ENCODE measurements at regions not wholly inside any gene's neighbourhood (a gene's known extent, or its start where the extent isn't known, plus 50 kb on each side); places are given as distances from the start of the nearest gene placed in this dataset.

DNA sequence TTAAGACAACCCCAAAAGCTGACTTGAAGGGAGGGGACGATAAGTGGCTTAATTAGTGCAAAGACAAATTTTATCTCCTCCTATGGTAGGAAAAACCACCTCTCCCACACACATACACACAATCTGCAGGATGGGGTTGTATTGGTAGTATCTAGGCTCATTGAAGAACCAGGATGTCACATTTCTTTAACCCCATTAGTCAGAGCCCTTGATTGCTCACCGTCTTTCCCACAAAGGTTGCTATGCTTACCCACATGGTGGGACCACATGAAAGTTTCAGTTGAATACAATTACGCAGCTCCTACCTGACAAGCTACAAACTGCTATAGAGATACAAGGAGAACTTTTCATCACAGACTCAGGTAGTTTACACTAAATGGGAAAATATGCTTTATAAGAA is 765.0 kb upstream of the CELF4 start:
- TF ChIP-seq, protein P1, sequence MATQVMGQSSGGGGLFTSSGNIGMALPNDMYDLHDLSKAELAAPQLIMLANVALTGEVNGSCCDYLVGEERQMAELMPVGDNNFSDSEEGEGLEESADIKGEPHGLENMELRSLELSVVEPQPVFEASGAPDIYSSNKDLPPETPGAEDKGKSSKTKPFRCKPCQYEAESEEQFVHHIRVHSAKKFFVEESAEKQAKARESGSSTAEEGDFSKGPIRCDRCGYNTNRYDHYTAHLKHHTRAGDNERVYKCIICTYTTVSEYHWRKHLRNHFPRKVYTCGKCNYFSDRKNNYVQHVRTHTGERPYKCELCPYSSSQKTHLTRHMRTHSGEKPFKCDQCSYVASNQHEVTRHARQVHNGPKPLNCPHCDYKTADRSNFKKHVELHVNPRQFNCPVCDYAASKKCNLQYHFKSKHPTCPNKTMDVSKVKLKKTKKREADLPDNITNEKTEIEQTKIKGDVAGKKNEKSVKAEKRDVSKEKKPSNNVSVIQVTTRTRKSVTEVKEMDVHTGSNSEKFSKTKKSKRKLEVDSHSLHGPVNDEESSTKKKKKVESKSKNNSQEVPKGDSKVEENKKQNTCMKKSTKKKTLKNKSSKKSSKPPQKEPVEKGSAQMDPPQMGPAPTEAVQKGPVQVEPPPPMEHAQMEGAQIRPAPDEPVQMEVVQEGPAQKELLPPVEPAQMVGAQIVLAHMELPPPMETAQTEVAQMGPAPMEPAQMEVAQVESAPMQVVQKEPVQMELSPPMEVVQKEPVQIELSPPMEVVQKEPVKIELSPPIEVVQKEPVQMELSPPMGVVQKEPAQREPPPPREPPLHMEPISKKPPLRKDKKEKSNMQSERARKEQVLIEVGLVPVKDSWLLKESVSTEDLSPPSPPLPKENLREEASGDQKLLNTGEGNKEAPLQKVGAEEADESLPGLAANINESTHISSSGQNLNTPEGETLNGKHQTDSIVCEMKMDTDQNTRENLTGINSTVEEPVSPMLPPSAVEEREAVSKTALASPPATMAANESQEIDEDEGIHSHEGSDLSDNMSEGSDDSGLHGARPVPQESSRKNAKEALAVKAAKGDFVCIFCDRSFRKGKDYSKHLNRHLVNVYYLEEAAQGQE (IDR thresholded peaks at IDR 0.05; ENCODE audit: unreplicated experiment) = no peak
- TF ChIP-seq, protein P2, sequence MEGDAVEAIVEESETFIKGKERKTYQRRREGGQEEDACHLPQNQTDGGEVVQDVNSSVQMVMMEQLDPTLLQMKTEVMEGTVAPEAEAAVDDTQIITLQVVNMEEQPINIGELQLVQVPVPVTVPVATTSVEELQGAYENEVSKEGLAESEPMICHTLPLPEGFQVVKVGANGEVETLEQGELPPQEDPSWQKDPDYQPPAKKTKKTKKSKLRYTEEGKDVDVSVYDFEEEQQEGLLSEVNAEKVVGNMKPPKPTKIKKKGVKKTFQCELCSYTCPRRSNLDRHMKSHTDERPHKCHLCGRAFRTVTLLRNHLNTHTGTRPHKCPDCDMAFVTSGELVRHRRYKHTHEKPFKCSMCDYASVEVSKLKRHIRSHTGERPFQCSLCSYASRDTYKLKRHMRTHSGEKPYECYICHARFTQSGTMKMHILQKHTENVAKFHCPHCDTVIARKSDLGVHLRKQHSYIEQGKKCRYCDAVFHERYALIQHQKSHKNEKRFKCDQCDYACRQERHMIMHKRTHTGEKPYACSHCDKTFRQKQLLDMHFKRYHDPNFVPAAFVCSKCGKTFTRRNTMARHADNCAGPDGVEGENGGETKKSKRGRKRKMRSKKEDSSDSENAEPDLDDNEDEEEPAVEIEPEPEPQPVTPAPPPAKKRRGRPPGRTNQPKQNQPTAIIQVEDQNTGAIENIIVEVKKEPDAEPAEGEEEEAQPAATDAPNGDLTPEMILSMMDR (conservative IDR thresholded peaks at IDR 0.05; ENCODE audit: low read depth in 2 of 2) = no peak
- TF ChIP-seq STAT1 (IDR thresholded peaks at IDR 0.05; ENCODE audit: unreplicated experiment) = no peak
- no peak for TF ChIP-seq POLR2AphosphoS5 (IDR thresholded peaks at IDR 0.05; ENCODE audit: low read depth)
- no peak for TF ChIP-seq EZH2phosphoT487 (IDR thresholded peaks at IDR 0.05; ENCODE audit: unreplicated experiment)
- TF ChIP-seq EZH2 (IDR thresholded peaks at IDR 0.05; ENCODE audit: low read depth, unreplicated experiment) = no peak
- no peak for TF ChIP-seq CREB1 (CRISPR knock-in tag; IDR thresholded peaks at IDR 0.05; ENCODE audit: low read depth)
- TF ChIP-seq JUNB (IDR thresholded peaks at IDR 0.05; ENCODE audit: unreplicated experiment) = no peak
- no peak for TF ChIP-seq NANOG (IDR thresholded peaks at IDR 0.05; ENCODE audit: borderline replicate concordance)

All from GM23338 (cell line).